Keratinocyte (primary cell): ENCODE measurements at regions not wholly inside any gene's neighbourhood (a gene's known extent, or its start where the extent isn't known, plus 50 kb on each side); places are given as distances from the start of the nearest gene placed in this dataset.

Experiments used
- DNase-seq: peaks from one replicate; pipeline ENCODE4 v3.0.0-alpha.2; 2011; ENCODE audit warnings: low read depth, missing footprints, low spot score
- FAIRE-seq: peaks from 2 replicates; lab custom pipeline; 2011; peaks lifted over from hg19 to GRCh38; lab: Jason Lieb, UNC
- H2AFZ ChIP-seq: 2 replicates; pipeline ENCODE4 v1.6.0; 2012; ENCODE audit warnings: low read length, control low read depth, inconsistent platforms; ENCODE audit not compliant: control insufficient read depth
- H3K27ac ChIP-seq: 2 replicates; pipeline ENCODE4 v1.5.1; 2011; ENCODE audit warnings: low read length; ENCODE audit not compliant: control insufficient read depth, insufficient read depth
- H3K27me3 ChIP-seq: 3 replicates; pipeline ENCODE4 v1.6.0; 2011; ENCODE audit warnings: low read length; ENCODE audit not compliant: control insufficient read depth, insufficient read depth; ENCODE audit errors: extremely low read depth
- H3K36me3 ChIP-seq, 2 experiments: 2 replicates in 1 of 2; 3 replicates in 1 of 2; pipeline ENCODE4 v1.5.1; 2011; ENCODE audit warnings: low read length in 2 of 2, mild to moderate bottlenecking in 1 of 2; ENCODE audit not compliant: control insufficient read depth in 2 of 2, insufficient read depth in 2 of 2; ENCODE audit errors: extremely low read depth in 1 of 2
- H3K4me1 ChIP-seq: 3 replicates; pipeline ENCODE4 v1.5.1; 2011; ENCODE audit warnings: low read length; ENCODE audit not compliant: control insufficient read depth, insufficient read depth; ENCODE audit errors: extremely low read depth
- H3K4me2 ChIP-seq: 3 replicates; pipeline ENCODE4 v1.6.0; 2011; ENCODE audit warnings: low read depth, low read length; ENCODE audit not compliant: control insufficient read depth, insufficient read depth; ENCODE audit errors: extremely low read depth
- H3K4me3 ChIP-seq, 3 experiments: fragments of 200-600 bp in 1 of 3; sonication (generic) in 1 of 3; 2 replicates in 2 of 3; 3 replicates in 1 of 3; pipeline ENCODE4 v1.5.1; 2011 to 2016; ENCODE audit warnings: low read length in 3 of 3, mild to moderate bottlenecking in 3 of 3, control low read depth in 2 of 3, inconsistent platforms in 1 of 3, low read depth in 1 of 3, mixed read lengths in 1 of 3, mixed run types in 1 of 3, moderate library complexity in 1 of 3; ENCODE audit not compliant: control insufficient read depth in 2 of 3, insufficient read depth in 2 of 3; ENCODE audit errors: extremely low read depth in 1 of 3
- H3K79me2 ChIP-seq: 2 replicates; pipeline ENCODE4 v1.6.0; 2012; ENCODE audit warnings: low read length; ENCODE audit not compliant: control insufficient read depth, insufficient read depth
- H3K9ac ChIP-seq: 3 replicates; pipeline ENCODE4 v1.6.0; 2011; ENCODE audit warnings: low read length; ENCODE audit not compliant: control insufficient read depth, insufficient read depth; ENCODE audit errors: extremely low read depth
- H3K9me1 ChIP-seq: 3 replicates; pipeline ENCODE4 v1.6.0; 2011; ENCODE audit warnings: low read length; ENCODE audit not compliant: control insufficient read depth, insufficient read depth; ENCODE audit errors: extremely low read depth
- H3K9me3 ChIP-seq: 2 replicates; pipeline ENCODE4 v1.5.1; 2012; ENCODE audit warnings: low read depth, low read length; ENCODE audit not compliant: control insufficient read depth
- H4K20me1 ChIP-seq: 3 replicates; pipeline ENCODE4 v1.6.0; 2011; ENCODE audit warnings: low read length; ENCODE audit not compliant: control insufficient read depth, insufficient read depth; ENCODE audit errors: extremely low read depth
- EZH2 ChIP-seq: IDR thresholded peaks from one replicate; pipeline ENCODE4 v1.6.1; 2012; ENCODE audit warnings: inconsistent platforms, mild to moderate bottlenecking, low read length, moderate library complexity
- dilution Hi-C: fragments of 300-500 bp; cut with MboI; formaldehyde crosslinking; loops from one replicate; pipeline ENCODE4 v1.7.0; 2020; ENCODE audit warnings: low sequenced_read_pairs; ENCODE audit not compliant: extremely low pct_ligation_motif_present
- TF ChIP-seq, protein P1 (sequence below), 3 experiments: IDR thresholded peaks in 1 of 3; conservative IDR thresholded peaks in 1 of 3; optimal IDR thresholded peaks in 1 of 3; 2 replicates in 2 of 3; 3 replicates in 1 of 3; pipeline versions ENCODE3 to v1.5.1; 2011; ENCODE audit warnings: low read length in 3 of 3, mild to moderate bottlenecking in 3 of 3, moderate library complexity in 2 of 3, control low read depth in 1 of 3, inconsistent platforms in 1 of 3; ENCODE audit not compliant: insufficient read depth in 2 of 3; ENCODE audit errors: extremely low read depth in 1 of 3

- TF ChIP-seq, protein P1, sequence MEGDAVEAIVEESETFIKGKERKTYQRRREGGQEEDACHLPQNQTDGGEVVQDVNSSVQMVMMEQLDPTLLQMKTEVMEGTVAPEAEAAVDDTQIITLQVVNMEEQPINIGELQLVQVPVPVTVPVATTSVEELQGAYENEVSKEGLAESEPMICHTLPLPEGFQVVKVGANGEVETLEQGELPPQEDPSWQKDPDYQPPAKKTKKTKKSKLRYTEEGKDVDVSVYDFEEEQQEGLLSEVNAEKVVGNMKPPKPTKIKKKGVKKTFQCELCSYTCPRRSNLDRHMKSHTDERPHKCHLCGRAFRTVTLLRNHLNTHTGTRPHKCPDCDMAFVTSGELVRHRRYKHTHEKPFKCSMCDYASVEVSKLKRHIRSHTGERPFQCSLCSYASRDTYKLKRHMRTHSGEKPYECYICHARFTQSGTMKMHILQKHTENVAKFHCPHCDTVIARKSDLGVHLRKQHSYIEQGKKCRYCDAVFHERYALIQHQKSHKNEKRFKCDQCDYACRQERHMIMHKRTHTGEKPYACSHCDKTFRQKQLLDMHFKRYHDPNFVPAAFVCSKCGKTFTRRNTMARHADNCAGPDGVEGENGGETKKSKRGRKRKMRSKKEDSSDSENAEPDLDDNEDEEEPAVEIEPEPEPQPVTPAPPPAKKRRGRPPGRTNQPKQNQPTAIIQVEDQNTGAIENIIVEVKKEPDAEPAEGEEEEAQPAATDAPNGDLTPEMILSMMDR (optimal IDR thresholded peaks at IDR 0.05 in 1 of 3, IDR thresholded peaks at IDR 0.05 in 1 of 3, conservative IDR thresholded peaks at IDR 0.05 in 1 of 3; ENCODE audit: extremely low read depth in 1 of 3, insufficient read depth in 2 of 3, low read length in 3 of 3), result no peak
- TF ChIP-seq EZH2, result no peak
- Histone ChIP-seq H3K4me1 (no peaks in the 10 kb centered on the region), H3K4me2 (no peak overlapping the region), H3K27me3 (no peaks in the 10 kb centered on the region), H3K9me3 (no peaks in the 10 kb centered on the region), H2AFZ (no peak overlapping the region), H3K27ac (no peak overlapping the region), H3K9ac (no peak overlapping the region), H3K4me3 (no peak overlapping the region), H3K36me3 (no peaks in the 10 kb centered on the region), H3K79me2 (no peaks in the 10 kb centered on the region), H4K20me1 (no peaks in the 10 kb centered on the region), H3K9me1 (no peaks in the 10 kb centered on the region)
- dilution Hi-C loops, result no loop called here
- no peak for FAIRE-seq
- no peak for DNase-seq
These were observed 469.6 kb upstream of the MYT1L start for GRCh38 chr2:2800697-2801096.

- Histone ChIP-seq H3K4me3 (no peak overlapping the region), H3K9me1 (no peaks in the 10 kb centered on the region), H3K27ac (no peak overlapping the region), H3K36me3 (no peaks in the 10 kb centered on the region), H3K9ac (no peak overlapping the region), H3K27me3 (no peaks in the 10 kb centered on the region), H2AFZ (no peak overlapping the region), H3K9me3 (no peaks in the 10 kb centered on the region), H3K4me1 (no peaks in the 10 kb centered on the region), H4K20me1 (no peaks in the 10 kb centered on the region), H3K4me2 (no peak overlapping the region), H3K79me2 (no peaks in the 10 kb centered on the region)
- FAIRE-seq (no peak), DNase-seq (no peak)
- TF ChIP-seq EZH2, result no peak
- TF ChIP-seq, protein P1 (optimal IDR thresholded peaks at IDR 0.05 in 1 of 3, IDR thresholded peaks at IDR 0.05 in 1 of 3, conservative IDR thresholded peaks at IDR 0.05 in 1 of 3; ENCODE audit: extremely low read depth in 1 of 3, insufficient read depth in 2 of 3, low read length in 3 of 3), result no peak
- dilution Hi-C loops, result no loop called here
These were observed 468.9 kb upstream of the MYT1L start for GRCh38 chr2:2800001-2800400.
